Osteoblast (primary cell): ENCODE measurements at regions not wholly inside any gene's neighbourhood (a gene's known extent, or its start where the extent isn't known, plus 50 kb on each side); places are given as distances from the start of the nearest gene placed in this dataset.
A peak's percentile ranks its signal among the peaks of the same experiment; 100 is the strongest.

ENCODE experiments used
- DNase-seq: peaks from one replicate; pipeline ENCODE4 v3.0.0; 2011; ENCODE audit warnings: low spot score, mixed read lengths; ENCODE audit not compliant: insufficient read length; ENCODE audit errors: missing footprints
- H2AFZ ChIP-seq: 2 replicates; pipeline ENCODE4 v1.6.0; 2011; ENCODE audit warnings: mild to moderate bottlenecking, low read length
- H3K27ac ChIP-seq: 2 replicates; pipeline ENCODE4 v1.5.1; 2011; ENCODE audit warnings: mild to moderate bottlenecking, low read depth, low read length, moderate library complexity
- H3K27me3 ChIP-seq: 2 replicates; pipeline ENCODE4 v1.6.0; 2012; ENCODE audit warnings: mild to moderate bottlenecking, control low read depth, inconsistent platforms, low read length, moderate library complexity; ENCODE audit not compliant: insufficient read depth
- H3K36me3 ChIP-seq: 2 replicates; pipeline ENCODE4 v1.5.1; 2011; ENCODE audit warnings: mild to moderate bottlenecking, low read length, control low read depth, moderate library complexity; ENCODE audit not compliant: insufficient read depth
- H3K4me1 ChIP-seq: 2 replicates; pipeline ENCODE4 v1.5.1; 2011; ENCODE audit warnings: mild to moderate bottlenecking, low read length, control low read depth, moderate library complexity; ENCODE audit not compliant: insufficient read depth
- H3K4me2 ChIP-seq: 2 replicates; pipeline ENCODE4 v1.6.0; 2011; ENCODE audit warnings: mild to moderate bottlenecking, low read length; ENCODE audit not compliant: insufficient read depth
- H3K4me3 ChIP-seq: fragments of 200-600 bp; sonication (generic); 3 replicates; pipeline ENCODE4 v1.5.1; 2012; ENCODE audit warnings: mild to moderate bottlenecking, low read length, inconsistent platforms; ENCODE audit not compliant: insufficient read depth
- H3K79me2 ChIP-seq: 2 replicates; pipeline ENCODE4 v1.6.0; 2012; ENCODE audit warnings: mild to moderate bottlenecking, low read length, control low read depth, inconsistent platforms; ENCODE audit not compliant: insufficient read depth
- H3K9me3 ChIP-seq: 2 replicates; pipeline ENCODE4 v1.5.1; 2011; ENCODE audit warnings: low read depth, low read length, control low read depth
- H4K20me1 ChIP-seq: 2 replicates; pipeline ENCODE4 v1.6.0; 2012; ENCODE audit warnings: mild to moderate bottlenecking, low read length, control low read depth; ENCODE audit not compliant: insufficient read depth
- TF ChIP-seq, protein P1 (sequence below): IDR thresholded peaks from 2 replicates; pipeline ENCODE4 v1.5.1; 2011; ENCODE audit warnings: mild to moderate bottlenecking, low read depth, low read length, moderate library complexity; ENCODE audit errors: extremely low read depth

DNA sequence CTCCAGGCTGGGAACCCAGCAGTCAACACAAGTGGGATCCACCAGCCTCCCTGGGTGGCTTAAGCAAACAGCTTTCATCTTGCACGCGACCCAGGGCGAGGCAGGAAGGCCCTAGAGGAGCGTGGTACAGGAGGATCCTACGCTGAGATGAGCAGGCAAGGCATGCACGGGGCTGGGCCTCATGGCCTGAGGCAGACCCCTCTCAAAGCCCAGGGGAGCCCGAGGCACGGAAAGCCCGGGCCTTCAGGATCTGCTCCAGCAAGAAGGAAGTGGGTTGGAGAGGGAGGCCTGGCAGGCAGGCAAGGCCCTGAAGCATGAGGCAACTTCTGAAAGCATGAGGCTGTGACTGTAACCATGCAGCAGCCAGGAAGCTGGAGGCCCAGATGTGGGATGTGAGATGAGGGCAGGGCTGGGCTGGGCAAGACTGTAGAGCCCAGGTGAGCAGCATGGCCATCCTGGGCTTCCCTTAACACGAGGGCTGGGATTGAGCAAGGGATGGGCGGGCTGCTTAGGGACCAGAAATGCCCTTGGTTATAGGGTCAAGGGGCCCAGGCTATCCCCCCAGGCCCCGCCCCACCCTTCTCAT lies 338.7 kb downstream of the C16orf95 start:
- Histone ChIP-seq H3K4me1 (peaks cover 10% of the 10 kb centered on the region), H3K4me3 (no peak overlapping the region), H2AFZ (no peak overlapping the region), H4K20me1 (no peaks in the 10 kb centered on the region), H3K27me3 (no peaks in the 10 kb centered on the region), H3K27ac (no peak overlapping the region), H3K79me2 (no peaks in the 10 kb centered on the region), H3K9me3 (peaks cover 2% of the 10 kb centered on the region), H3K36me3 (no peaks in the 10 kb centered on the region), H3K4me2 (no peak overlapping the region)
- TF ChIP-seq, protein P1, sequence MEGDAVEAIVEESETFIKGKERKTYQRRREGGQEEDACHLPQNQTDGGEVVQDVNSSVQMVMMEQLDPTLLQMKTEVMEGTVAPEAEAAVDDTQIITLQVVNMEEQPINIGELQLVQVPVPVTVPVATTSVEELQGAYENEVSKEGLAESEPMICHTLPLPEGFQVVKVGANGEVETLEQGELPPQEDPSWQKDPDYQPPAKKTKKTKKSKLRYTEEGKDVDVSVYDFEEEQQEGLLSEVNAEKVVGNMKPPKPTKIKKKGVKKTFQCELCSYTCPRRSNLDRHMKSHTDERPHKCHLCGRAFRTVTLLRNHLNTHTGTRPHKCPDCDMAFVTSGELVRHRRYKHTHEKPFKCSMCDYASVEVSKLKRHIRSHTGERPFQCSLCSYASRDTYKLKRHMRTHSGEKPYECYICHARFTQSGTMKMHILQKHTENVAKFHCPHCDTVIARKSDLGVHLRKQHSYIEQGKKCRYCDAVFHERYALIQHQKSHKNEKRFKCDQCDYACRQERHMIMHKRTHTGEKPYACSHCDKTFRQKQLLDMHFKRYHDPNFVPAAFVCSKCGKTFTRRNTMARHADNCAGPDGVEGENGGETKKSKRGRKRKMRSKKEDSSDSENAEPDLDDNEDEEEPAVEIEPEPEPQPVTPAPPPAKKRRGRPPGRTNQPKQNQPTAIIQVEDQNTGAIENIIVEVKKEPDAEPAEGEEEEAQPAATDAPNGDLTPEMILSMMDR = no peak
- peak; percentile 23 for DNase-seq

DNA sequence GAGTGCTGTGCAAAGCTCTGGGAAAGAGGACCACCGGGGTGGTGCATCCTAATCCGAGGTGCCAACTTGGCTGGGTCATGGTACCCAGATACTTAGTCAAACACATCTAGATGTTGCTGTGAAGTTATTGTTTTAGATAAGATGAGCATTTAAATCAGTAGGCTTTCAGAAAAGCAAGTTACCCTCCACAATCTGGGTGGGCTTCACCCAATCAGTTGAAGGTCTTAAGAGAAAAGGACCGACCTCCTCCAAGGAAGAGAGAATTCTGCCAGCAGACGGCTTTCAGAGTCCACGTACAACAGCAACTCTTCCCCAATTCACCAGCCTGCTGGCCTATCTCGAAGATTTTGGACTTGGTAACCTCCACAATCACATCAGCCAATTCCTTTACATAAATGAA lies 338.1 kb downstream of the C16orf95 start:
- TF ChIP-seq, protein P1 = no peak

DNA sequence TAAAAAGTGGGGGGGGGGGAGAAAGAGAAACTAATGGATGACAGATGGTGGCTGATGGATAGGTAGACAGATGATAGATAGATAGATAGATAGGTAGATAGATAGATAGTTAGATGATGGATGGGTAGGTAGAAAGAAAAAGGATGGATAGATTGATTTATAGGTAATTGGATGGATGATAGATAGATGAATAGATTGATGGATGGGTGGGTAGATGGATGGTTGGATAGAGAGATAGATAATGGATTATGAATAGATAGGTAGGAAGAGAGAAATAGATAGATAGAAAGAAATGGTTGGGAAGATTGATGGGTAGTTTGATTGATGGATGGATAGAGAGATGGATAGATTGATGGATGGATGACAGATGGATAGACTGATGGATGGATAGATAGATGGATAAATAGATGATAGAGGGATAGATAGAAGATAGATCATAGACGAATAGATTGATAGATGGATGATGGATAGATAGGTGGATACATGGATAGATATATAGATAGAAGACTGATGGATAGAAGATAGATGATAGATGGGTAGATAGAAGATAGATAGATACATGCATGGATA lies 337.1 kb downstream of the C16orf95 start:
- Histone ChIP-seq H3K4me3 (no peak overlapping the region), H3K9me3 (no peaks in the 10 kb centered on the region), H3K27me3 (no peaks in the 10 kb centered on the region), H3K79me2 (no peaks in the 10 kb centered on the region), H3K4me2 (no peak overlapping the region), H3K4me1 (peaks cover 7% of the 10 kb centered on the region), H4K20me1 (no peaks in the 10 kb centered on the region), H2AFZ (no peak overlapping the region), H3K36me3 (no peaks in the 10 kb centered on the region), H3K27ac (no peak overlapping the region)
- no peak for DNase-seq
- TF ChIP-seq, protein P1 = no peak

More for the DNA sequence above, 338.1 kb downstream of the C16orf95 start:
- Histone ChIP-seq H3K27me3 (no peaks in the 10 kb centered on the region), H3K4me1 (peaks cover 10% of the 10 kb centered on the region), H4K20me1 (no peaks in the 10 kb centered on the region), H3K9me3 (peaks cover 2% of the 10 kb centered on the region), H3K79me2 (no peaks in the 10 kb centered on the region), H3K4me3 (no peak overlapping the region), H2AFZ (no peak overlapping the region), H3K36me3 (no peaks in the 10 kb centered on the region), H3K27ac (no peak overlapping the region), H3K4me2 (no peak overlapping the region)
- DNase-seq = peak; percentile 14

DNA sequence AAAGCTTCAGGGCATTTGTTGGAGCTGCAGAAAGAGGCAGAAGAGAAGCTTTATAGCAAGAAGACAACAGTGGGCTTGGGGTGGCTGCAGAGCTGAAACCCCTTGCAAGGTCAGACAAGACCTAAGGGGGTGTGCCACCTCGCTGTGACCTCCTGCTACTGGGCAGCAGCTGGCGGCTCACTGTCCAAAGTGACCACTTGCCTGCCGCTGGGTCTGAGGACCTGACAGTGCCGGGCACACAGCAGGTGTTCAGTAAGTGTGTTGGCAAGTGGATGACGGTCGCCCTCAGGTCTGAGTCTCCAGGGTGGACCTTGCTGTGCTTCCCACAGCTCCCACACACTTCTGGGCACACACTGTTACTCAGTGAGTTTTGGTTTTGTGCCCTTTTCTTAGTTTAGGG lies 336.5 kb downstream of the C16orf95 start:
- Histone ChIP-seq H3K4me1 (peaks cover 2% of the 10 kb centered on the region), H3K36me3 (no peaks in the 10 kb centered on the region), H4K20me1 (no peaks in the 10 kb centered on the region), H3K4me2 (no peak overlapping the region), H3K79me2 (no peaks in the 10 kb centered on the region), H3K27ac (no peak overlapping the region), H3K4me3 (no peak overlapping the region), H2AFZ (no peak overlapping the region), H3K9me3 (no peaks in the 10 kb centered on the region), H3K27me3 (no peaks in the 10 kb centered on the region)
- peak; percentile 6 for DNase-seq
- TF ChIP-seq, protein P1 = no peak
